CD4-positive, alpha-beta T cell treated with Interleukin-4 for 1 hour (primary cell): ENCODE measurements at regions not wholly inside any gene's neighbourhood (a gene's known extent, or its start where the extent isn't known, plus 50 kb on each side); places are given as distances from the start of the nearest gene placed in this dataset.

Experiments used
- DNase-seq, 2 donors: peaks; one replicate each; pipeline ENCODE4 v3.0.0-alpha.2; 2020 to 2022

GRCh38 chr14:98288825-98289224 is 983.2 kb downstream of the BCL11B start:
- no peak for DNase-seq

GRCh38 chr14:98290596-98290995 is 981.4 kb downstream of the BCL11B start:
- DNase-seq, result no peak

GRCh38 chr14:98292191-98292590 is 979.8 kb downstream of the BCL11B start:
- no peak for DNase-seq

DNA sequence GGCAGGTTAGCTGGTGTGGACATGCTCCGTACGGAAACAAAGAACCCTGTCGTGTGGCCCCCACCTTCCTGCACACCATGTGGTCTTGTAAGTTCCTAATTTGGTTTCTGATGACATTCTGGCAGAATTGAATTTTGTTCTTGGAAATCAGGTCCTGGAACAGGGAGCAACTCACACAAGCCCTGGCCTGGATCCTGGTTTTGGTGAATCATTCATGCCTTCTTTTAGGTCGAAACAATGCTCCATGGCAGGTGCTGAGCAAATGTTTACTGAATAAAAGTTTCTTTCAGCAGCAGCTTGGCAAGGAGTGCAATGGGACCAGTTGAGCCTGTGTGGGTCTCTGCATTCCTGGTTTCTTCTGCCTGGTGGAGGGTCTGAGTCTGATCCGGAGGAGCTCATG is 978.4 kb downstream of the BCL11B start:
- no peak for DNase-seq

- DNase-seq, result no peak
Observed at GRCh38 chr14:98296895-98297294, 975.1 kb downstream of the BCL11B start.

- no peak for DNase-seq
Observed at GRCh38 chr14:98297567-98297966, 974.4 kb downstream of the BCL11B start.

DNA sequence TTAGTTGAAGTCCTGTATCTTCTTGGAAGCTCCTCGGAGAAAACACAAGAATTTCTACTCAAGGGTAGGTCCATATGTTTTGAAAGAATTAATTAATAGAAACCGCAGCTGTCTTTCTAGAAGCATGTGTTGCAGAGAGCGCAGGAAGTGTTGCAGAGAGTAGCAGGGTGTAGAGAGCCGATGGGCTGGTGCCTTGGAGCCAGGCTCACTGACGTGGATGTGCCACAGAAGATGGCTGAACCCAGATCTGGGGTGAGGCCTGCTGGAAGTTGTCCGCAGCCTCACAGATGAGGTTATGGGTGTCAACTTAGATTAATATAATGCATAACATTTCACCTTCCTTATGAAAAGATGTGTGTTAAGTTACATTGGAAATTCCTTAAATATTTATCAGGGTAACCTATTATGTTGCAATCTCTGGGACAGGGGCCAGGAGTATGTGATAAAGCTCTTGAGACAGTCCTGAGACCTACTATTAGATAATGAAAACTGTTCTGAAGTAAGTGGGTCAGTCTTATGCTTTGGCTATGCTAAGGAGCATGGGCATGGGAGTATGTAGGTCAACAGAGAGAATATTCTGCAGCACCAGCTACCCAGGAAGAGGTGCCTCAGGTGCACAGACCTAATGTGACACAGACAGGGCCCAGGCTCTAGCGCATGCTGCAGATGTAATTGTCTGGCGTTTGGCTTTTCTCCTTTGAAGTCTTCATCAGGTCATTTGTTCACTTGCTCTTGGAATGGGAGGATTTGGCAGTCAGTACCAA is 973.3 kb downstream of the BCL11B start:
- no peak for DNase-seq

GRCh38 chr14:98301681-98302080 is 970.3 kb downstream of the BCL11B start:
- DNase-seq, result no peak

- DNase-seq, result no peak
Observed at GRCh38 chr14:98304574-98304973, 967.4 kb downstream of the BCL11B start.

- DNase-seq, result no peak
Observed at GRCh38 chr14:98309591-98309990, 962.4 kb downstream of the BCL11B start.

DNA sequence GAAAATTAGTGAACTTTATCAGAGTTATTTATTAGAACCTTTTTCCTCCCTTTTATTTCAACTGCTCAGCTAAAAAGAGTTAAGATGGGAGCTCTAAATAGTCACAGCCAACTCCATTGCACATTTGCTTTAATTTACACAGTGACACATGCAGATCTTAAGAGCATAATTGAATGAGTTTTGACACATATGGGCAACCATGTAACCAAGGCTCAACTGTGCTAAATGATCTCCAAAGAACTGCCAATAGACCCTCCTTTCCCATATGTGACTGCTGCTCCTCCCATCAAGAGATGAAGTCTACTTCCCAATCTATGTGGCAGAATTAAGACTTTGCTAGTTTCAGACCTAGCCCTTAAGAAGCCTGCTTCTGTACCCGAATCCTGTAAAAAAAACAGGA is 960.0 kb downstream of the BCL11B start:
- DNase-seq, result no peak

DNA sequence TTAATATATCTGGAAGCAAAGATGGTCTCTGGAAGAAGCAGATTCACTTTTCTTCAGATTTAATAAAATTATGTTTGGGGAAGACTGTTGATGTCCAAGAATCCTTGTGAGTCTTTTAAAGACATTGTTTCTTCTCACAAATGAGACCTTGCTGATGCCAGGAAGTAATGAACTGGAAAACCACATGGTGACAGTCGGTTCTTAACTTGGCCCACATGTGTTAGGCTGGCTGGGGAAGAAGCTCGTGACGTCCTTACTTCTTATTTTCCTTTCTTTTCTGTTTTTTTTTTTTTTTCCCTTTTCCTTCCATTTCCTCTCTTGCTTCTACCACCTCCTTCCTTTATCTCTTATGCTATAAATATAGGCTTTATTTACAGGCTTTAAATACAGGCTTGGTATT is 950.2 kb downstream of the BCL11B start:
- DNase-seq, result no peak

DNA sequence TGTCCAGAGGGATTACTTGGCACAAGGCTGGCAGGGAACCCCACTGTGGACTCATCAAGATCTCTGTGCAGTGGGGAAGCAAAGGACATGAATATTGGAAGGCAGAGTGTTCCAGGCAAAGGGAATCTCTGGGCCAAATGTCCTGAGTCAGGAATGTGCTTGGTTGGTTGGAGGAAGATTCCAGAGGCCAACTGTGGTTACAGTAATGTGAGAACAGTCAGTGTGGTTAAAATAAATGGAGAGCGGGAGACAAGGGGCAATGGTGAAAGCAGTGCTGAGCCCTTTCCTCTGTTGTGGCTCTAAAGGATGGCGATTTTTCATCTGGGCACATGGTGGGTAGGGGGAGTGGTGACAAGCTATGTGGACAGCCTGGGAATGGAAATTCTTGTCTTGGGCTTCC is 948.2 kb downstream of the BCL11B start:
- no peak for DNase-seq

GRCh38 chr14:98325761-98326160 is 946.2 kb downstream of the BCL11B start:
- DNase-seq, result no peak

DNA sequence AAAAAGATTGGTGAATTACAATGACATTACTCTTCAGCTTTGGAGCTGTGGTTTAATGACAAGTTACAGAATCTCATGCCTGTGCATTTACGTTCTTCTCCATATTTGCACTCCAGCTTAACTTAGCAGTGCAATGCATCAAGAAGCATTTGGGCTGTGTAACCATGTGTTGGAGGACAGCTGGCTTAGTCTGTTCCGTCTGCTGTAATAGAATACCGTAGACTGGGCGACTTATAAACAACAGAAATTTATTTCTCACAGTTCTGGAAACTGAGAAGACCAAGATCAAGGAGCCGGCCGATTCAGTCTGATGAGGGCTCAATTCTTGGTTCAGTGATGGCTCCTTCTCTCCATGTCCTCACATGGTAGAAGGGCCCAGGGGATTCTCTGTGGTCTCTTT is 943.5 kb downstream of the BCL11B start:
- DNase-seq, result no peak

DNA sequence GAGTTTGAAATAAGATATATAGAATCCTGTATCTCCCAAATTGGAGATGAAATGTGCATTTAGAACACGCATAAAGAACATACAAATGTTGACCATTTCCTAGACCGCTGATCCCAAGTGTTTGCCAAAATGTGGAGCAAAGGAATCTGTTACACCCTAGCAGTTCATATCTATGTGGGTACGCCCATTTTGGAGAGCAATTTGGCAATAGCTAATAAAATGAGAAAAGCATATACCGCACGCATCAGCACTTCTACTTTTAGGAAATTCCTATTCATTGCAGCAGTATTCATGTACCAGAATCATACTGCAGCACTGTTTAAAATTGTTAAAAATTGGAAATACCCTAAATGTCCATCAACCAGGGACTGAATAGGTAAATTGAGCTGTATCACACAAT is 937.8 kb downstream of the BCL11B start:
- no peak for DNase-seq

DNA sequence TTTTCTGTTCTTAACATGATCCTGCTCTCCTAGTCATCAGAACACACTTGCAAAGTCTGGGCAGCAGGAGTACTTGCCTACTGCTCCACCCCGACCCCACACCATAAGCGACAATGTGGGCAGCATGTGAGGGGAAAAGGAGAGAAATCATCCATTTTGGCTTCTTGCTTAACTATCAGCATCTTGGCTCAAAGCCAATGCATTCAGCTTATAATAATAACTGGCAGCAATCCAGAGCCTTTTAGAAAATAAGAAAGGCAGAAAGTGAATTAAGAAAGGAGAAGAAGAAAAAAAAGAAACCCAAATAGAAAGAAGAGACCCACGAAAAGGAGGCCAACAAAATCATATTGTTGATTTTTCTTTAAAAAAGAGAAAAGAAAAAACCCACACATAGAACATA is 930.8 kb downstream of the BCL11B start:
- no peak for DNase-seq

DNA sequence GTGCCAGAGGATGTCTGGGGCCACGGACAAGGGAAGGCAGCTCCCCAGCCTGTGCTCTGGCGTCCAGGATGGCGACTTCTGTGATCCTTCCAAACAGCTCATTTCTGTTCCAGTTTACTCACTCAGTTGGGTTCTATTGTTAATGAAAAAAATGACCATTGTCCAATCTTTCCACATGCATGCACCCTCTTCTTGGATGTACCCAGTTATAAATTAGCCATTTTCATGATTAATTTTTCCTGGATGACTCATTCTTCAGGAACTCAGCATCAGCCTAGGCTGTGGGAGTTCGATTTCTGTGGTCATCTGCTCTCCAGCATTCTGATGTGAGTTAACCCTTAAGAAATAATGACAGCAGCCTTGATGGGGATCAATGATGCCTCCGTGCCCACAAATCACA is 926.8 kb downstream of the BCL11B start:
- no peak for DNase-seq

DNA sequence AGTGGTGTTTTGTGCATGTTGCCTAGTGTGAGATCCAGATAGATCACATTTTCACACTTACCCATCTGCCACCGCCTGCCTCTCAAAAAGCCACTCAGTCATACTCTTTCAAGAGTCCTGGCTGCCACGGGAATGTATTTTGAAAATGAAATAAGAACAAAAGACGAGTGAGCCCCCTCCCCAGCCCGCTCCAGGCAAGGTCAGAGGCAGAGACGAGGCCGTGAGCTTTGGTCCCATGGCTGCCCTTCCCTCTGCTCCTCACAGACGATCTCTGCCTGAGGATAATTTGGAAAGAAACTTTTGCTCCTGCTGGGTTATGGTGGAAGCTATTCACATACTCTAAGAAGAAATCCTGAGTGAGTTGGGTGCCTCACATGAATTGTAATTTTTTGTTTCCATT is 924.3 kb downstream of the BCL11B start:
- no peak for DNase-seq

GRCh38 chr14:98348505-98348904 is 923.5 kb downstream of the BCL11B start:
- DNase-seq, result no peak

- DNase-seq, result no peak
Observed at GRCh38 chr14:98350213-98350612, 921.8 kb downstream of the BCL11B start.

DNA sequence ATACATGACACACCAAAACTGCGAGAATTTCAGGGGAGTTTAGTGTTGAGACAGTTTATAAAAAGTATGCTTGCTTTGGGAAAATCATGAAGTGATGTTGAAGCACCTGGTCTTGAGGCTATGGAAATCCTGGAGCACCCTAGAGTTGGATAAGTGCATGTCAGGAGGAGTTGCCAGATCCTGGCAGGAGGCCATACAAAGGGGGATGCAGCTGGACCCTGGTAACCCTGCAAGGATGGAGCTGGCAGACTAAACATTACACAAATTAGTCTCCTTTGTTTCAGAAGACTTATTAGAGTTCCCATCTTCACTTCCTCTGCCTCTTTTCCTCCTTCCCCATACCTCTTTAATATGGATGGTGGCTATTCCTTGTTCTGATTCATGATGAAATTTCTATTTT is 907.0 kb downstream of the BCL11B start:
- no peak for DNase-seq

DNA sequence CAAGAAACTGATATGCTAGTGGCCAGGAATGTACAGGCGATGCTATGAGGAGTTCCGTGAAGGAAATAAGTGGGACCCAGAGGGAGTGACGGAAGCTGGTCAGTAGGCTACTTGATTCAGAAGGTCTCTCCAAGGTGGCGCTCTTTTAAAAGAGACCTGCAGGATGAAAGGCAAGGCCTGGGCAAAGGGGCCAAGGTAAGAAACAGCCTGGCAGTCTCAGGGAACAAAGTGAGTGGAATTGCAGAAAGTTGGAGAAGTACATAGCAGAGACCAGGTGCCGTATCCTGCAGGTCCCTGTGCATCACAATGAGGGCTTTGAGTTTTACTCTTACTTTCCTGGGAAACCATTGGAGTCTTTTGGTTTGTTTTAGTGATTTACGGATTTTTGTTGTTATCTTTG is 905.6 kb downstream of the BCL11B start:
- no peak for DNase-seq

- no peak for DNase-seq
Observed at GRCh38 chr14:98368221-98368620, 903.8 kb downstream of the BCL11B start.

DNA sequence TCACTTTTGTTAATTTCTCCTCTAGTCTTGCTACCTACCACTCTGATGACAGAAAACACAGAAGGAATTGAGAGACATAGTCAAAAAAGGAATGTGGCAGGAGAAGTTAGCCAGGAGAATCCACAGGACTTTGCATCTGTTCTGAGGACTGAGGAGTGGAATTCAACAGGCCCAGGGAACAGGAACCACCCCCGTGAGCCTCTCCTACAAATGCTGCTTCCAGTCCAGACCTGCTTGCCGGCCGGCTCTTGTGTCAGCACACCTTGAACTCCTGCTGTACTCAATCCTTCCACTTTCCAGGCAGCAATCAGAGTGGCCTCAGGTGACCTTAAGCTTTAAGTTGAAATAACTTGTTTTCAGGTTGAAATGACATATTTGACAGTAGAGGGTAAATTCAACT is 903.1 kb downstream of the BCL11B start:
- DNase-seq, result no peak
